IPS-18a (cell line): ENCODE measurements at regions not wholly inside any gene's neighbourhood (a gene's known extent, or its start where the extent isn't known, plus 50 kb on each side); places are given as distances from the start of the nearest gene placed in this dataset.

ENCODE experiments used
- H3K27ac ChIP-seq: one replicate; pipeline ENCODE4 v1.5.1; 2013; ENCODE audit warnings: low read length
- H3K27me3 ChIP-seq: one replicate; pipeline ENCODE4 v1.6.1; 2013; ENCODE audit warnings: mild to moderate bottlenecking, low read length; ENCODE audit not compliant: control insufficient read depth, insufficient read depth
- H3K36me3 ChIP-seq: one replicate; pipeline ENCODE4 v1.6.1; 2013; ENCODE audit warnings: low read depth, low read length; ENCODE audit not compliant: control insufficient read depth
- H3K4me1 ChIP-seq: one replicate; pipeline ENCODE4 v1.6.1; 2013; ENCODE audit warnings: low read depth, low read length; ENCODE audit not compliant: control insufficient read depth
- H3K4me3 ChIP-seq: one replicate; pipeline ENCODE4 v1.5.1; 2013; ENCODE audit warnings: low read length
- H3K9ac ChIP-seq: one replicate; pipeline ENCODE4 v1.6.1; 2013; ENCODE audit warnings: mild to moderate bottlenecking, low read length, moderate library complexity
- H3K9me3 ChIP-seq: one replicate; pipeline ENCODE4 v1.6.1; 2013; ENCODE audit warnings: low read depth, low read length; ENCODE audit not compliant: control insufficient read depth

GRCh38 chr16:85417156-85417860 is 195.8 kb upstream of the GSE1 start:
- H3K9me3 ChIP-seq, result no peaks in the 10 kb centered on the region
- no peaks in the 10 kb centered on the region for H3K4me1 ChIP-seq
- no peak overlapping the region for H3K9ac ChIP-seq
- no peak overlapping the region for H3K27ac ChIP-seq
- no peak overlapping the region for H3K4me3 ChIP-seq
- H3K27me3 ChIP-seq, result no peaks in the 10 kb centered on the region
- no peaks in the 10 kb centered on the region for H3K36me3 ChIP-seq

GRCh38 chr16:85418978-85419491 is 194.1 kb upstream of the GSE1 start:
- H3K36me3 ChIP-seq, result no peaks in the 10 kb centered on the region
- no peaks in the 10 kb centered on the region for H3K4me1 ChIP-seq
- H3K27ac ChIP-seq, result no peak overlapping the region
- H3K4me3 ChIP-seq, result no peak overlapping the region
- no peaks in the 10 kb centered on the region for H3K27me3 ChIP-seq
- no peaks in the 10 kb centered on the region for H3K9me3 ChIP-seq
- H3K9ac ChIP-seq, result no peak overlapping the region

DNA sequence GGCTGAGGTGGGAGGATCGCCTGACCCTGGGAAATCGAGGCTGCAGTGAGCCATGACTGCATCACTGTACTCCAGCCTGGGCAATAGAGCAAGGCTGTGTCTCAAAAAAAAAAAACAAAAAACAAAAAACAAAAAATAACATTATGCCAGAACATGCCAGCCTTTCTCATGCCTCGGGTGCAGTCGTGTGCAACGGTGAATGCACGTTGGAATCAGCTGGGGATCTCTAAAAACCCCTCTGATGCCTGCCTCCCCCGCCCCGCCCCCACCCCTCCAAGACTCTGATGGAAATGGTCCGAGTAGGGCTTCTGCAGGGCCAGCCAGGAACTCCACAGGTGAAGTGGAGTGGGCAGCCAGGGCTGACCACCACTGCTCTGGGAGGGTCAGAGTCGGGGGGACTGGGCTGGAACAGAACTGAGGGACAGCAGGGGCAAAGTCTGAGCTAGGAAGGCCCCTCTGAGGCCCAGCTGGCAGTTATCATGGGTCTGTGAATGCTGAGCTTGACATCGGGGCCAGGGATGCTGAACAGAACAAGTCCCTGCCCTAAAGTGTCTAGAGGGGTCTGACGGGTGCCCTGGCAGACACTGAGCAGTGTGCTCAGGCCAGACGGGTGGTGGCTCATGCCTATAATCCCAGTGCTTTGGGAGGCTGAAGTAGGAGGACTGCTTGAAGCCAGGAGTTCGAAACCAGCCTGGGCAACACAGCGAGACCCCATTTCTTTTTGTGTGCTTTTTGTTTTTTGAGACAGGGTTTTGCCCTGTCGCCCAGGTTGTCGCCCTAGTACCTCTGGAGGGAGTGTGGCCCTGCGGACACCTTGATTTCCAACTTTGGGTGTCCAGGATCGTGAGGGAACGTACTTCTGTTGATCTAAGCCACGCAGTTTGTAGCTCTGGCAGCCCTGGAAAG is 193.4 kb upstream of the GSE1 start:
- Histone ChIP-seq H3K27me3 (no peaks in the 10 kb centered on the region), H3K4me1 (no peaks in the 10 kb centered on the region), H3K4me3 (no peak overlapping the region), H3K36me3 (no peaks in the 10 kb centered on the region), H3K9ac (no peak overlapping the region), H3K27ac (no peak overlapping the region), H3K9me3 (no peaks in the 10 kb centered on the region)

DNA sequence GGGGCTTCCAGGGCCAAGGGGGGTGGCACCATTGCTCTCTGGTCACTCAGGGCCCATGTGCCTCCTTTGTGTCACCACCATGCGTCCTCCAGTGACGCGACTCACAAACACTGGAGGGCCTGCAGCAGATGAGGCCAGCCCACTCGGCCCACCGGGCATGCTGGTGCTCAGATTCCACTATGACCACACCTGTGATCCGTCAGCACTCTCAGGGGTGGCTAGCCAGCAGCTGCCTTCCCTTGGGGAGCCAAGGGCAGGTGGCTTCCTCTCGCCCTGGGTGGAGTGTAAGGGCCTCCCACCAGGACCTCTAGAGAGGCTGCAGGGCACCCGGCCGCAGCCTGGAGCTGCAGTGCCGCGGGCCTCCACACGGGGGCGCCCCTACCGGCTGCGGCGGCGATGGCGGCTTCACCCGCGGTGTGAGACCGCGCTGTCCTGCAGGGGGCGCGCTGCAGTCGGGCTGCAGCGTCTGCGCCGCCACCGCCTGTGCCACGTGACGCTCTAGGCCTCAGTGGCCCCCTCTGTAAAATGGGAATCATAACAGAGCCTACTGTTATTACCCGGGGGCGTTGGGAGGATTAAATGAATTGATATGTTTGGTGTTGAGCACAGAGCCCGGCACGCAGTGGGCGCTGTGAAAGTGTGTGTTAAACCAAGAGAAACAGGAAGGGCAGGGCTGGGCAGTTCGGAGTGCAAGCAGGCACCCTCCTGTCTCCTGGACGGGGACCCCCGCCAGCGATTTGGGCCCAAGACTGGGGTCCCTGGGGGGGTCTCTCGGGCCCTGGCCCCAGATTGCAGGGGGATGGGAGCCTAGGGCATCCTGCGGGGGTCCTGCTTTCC is 192.4 kb upstream of the GSE1 start:
- Histone ChIP-seq H3K9ac (no peak overlapping the region), H3K9me3 (no peaks in the 10 kb centered on the region), H3K4me1 (no peaks in the 10 kb centered on the region), H3K4me3 (no peak overlapping the region), H3K36me3 (no peaks in the 10 kb centered on the region), H3K27ac (no peak overlapping the region), H3K27me3 (no peaks in the 10 kb centered on the region)

- no peaks in the 10 kb centered on the region for H3K4me1 ChIP-seq
- no peak overlapping the region for H3K4me3 ChIP-seq
- H3K27ac ChIP-seq, result no peak overlapping the region
- no peaks in the 10 kb centered on the region for H3K36me3 ChIP-seq
- H3K9ac ChIP-seq, result no peak overlapping the region
- H3K27me3 ChIP-seq, result no peaks in the 10 kb centered on the region
- no peaks in the 10 kb centered on the region for H3K9me3 ChIP-seq
Measured at GRCh38 chr16:85421338-85422195, 191.6 kb upstream of the GSE1 start.

GRCh38 chr16:85422196-85422631 is 190.9 kb upstream of the GSE1 start:
- no peak overlapping the region for H3K27ac ChIP-seq
- no peaks in the 10 kb centered on the region for H3K27me3 ChIP-seq
- no peaks in the 10 kb centered on the region for H3K4me1 ChIP-seq
- H3K4me3 ChIP-seq, result no peak overlapping the region
- no peaks in the 10 kb centered on the region for H3K36me3 ChIP-seq
- no peaks in the 10 kb centered on the region for H3K9me3 ChIP-seq
- no peak overlapping the region for H3K9ac ChIP-seq

DNA sequence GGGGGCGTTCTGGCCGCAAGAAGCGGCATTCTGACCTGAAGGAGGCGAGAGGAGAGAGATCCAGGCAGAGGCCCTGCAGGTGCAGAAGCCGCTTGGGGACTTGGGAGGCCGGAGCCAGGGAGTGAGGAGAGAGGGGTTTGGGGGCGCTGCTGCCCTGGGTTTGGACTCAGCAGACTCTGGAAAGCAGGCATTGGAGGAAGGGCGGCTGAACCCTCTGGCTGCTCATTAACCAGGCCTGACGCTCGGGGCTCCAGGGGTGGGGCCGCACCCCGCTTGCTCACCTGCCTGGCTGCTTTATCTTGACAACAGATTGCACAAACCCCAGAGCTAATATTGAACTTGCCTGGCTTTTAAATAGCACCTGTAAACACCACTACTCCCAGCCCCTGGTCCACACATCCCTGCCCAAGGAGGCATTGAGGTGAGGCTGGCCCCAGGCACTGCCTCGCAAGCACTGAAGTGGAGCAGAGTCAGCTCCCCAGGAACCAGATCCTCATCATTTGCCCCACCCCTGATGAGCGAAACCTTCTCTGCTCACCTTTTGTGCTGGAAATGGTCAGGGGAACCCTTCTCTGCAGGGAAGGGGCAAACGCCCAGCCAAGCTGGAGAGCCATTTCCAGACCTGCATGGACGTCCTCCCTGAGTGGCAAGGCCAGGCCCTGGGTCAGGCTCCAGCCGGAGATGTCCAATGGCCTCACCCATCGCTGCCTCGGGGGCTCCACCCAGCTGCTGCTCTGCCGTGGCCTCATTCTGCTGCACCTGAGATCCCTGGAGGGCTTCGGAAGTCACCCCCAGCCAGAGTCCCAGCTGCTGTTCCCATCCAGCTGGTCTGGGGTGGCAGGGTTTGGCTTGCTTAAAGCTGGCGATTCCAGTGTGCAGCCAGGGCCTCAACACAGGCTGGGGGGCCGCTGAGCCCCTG is 190.2 kb upstream of the GSE1 start:
- no peak overlapping the region for H3K27ac ChIP-seq
- H3K4me1 ChIP-seq, result no peaks in the 10 kb centered on the region
- no peak overlapping the region for H3K9ac ChIP-seq
- H3K27me3 ChIP-seq, result no peaks in the 10 kb centered on the region
- no peak overlapping the region for H3K4me3 ChIP-seq
- no peaks in the 10 kb centered on the region for H3K36me3 ChIP-seq
- no peaks in the 10 kb centered on the region for H3K9me3 ChIP-seq

DNA sequence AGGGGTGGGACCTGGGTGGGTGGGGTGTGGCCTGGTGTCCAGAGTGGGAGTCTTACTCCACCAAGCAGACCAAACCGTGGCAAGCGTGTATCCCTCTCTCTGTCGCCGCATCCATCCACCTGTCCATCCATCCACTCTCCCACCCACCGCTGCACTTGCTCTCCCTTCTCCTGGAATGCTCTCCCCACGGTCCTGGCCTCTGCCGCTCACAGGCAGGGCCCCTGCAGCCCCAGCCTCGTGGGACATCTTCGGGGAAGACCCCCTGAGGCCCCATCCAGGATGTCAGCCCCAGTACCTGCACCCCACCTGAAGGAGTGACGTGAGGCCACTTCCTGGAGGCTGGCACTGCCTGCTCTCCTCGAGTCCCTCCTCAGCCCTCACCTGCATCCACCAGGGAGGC is 189.5 kb upstream of the GSE1 start:
- no peak overlapping the region for H3K4me3 ChIP-seq
- no peak overlapping the region for H3K27ac ChIP-seq
- H3K9ac ChIP-seq, result no peak overlapping the region
- no peaks in the 10 kb centered on the region for H3K27me3 ChIP-seq
- H3K4me1 ChIP-seq, result no peaks in the 10 kb centered on the region
- no peaks in the 10 kb centered on the region for H3K36me3 ChIP-seq
- H3K9me3 ChIP-seq, result no peaks in the 10 kb centered on the region

GRCh38 chr16:85424260-85425073 is 188.7 kb upstream of the GSE1 start:
- no peak overlapping the region for H3K27ac ChIP-seq
- H3K36me3 ChIP-seq, result no peaks in the 10 kb centered on the region
- no peaks in the 10 kb centered on the region for H3K9me3 ChIP-seq
- no peaks in the 10 kb centered on the region for H3K4me1 ChIP-seq
- H3K27me3 ChIP-seq, result no peaks in the 10 kb centered on the region
- no peak overlapping the region for H3K9ac ChIP-seq
- H3K4me3 ChIP-seq, result no peak overlapping the region
